GM12873 (cell line): ENCODE measurements at regions not wholly inside any gene's neighbourhood (a gene's known extent, or its start where the extent isn't known, plus 50 kb on each side); places are given as distances from the start of the nearest gene placed in this dataset.

Experiments
- CTCF ChIP-seq: IDR thresholded peaks from 2 replicates; pipeline ENCODE4 v1.5.1; 2012; ENCODE audit warnings: low read depth, mild to moderate bottlenecking, moderate library complexity, low read length, control low read depth; ENCODE audit not compliant: insufficient read depth; ENCODE audit errors: missing control alignments

- TF ChIP-seq CTCF = no peak
Measured at GRCh38 chr6:47165918-47166317, 123.8 kb upstream of the ADGRF1 start.

DNA sequence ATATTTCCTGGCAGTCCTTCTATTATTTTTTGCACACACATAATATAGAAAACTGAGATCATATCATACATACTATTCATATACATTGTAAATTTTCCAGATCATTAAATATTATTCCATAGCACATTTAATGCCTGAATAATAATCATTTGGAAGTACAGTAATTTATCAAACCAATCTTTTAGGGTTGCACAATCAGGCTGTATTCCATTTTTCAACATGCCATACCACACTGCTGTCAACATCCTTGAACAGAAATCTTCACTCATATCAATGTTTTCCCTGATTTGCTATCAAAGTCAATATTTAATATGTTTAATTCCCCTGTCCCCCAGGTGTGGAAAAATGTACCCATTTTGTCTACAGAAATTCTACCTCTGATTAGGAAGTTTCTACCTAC is 122.7 kb upstream of the ADGRF1 start:
- no peak for TF ChIP-seq CTCF

DNA sequence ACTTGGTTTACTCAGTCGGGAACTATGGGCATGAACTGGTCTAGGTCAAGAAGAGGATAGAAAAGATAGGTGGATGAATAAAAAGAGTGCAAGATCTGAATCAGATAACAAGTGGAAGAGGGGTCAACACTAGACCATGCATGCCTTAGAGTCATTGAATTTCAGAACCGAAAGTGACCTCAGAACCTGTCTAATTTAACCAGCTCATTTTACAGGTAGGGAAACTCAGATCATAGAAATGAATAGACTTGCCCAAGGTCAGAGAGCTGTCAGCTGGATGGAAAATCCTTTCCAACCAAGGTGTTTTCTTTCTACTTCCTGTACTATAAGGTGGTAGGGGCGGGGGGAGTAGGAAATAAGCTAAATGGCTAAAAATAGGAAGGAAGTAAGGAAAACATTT is 121.4 kb upstream of the ADGRF1 start:
- TF ChIP-seq CTCF = no peak

GRCh38 chr6:47162793-47163192 is 120.7 kb upstream of the ADGRF1 start:
- no peak for TF ChIP-seq CTCF

DNA sequence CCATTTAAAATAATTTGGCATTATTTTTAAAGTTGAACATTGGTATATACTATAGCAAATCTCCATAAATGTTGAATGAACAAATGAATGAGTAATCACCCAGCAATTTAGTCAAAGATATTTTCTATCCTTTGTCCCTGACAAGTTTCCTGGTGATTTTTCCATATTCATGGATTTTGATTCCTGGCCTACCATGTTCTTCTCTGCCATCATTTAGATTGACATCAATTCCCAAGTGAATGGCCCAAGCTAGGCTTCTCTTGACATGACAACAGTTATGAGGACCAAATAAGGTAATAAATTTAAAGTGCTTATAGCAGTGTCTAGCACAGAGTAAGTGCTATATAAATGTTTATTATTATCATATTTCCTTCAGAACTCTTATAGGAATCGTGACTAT is 120.1 kb upstream of the ADGRF1 start:
- no peak for TF ChIP-seq CTCF

- no peak for TF ChIP-seq CTCF
Measured at GRCh38 chr6:47161176-47161687, 119.1 kb upstream of the ADGRF1 start.

GRCh38 chr6:47160702-47161101 is 118.6 kb upstream of the ADGRF1 start:
- no peak for TF ChIP-seq CTCF
